ENCODE measurements at regions not wholly inside any gene's neighbourhood (a gene's known extent, or its start where the extent isn't known, plus 50 kb on each side); places are given as distances from the start of the nearest gene placed in this dataset.
"Not testable (repeated sequence)": the region's sequence is repeated elsewhere in the genome, so short reads cannot be mapped to it uniquely, and the experiment has no call there.

GRCh38 chr6:133757335-133757734 is 131.6 kb upstream of the TCF21 start:
- DNase-seq, result no peak

DNA sequence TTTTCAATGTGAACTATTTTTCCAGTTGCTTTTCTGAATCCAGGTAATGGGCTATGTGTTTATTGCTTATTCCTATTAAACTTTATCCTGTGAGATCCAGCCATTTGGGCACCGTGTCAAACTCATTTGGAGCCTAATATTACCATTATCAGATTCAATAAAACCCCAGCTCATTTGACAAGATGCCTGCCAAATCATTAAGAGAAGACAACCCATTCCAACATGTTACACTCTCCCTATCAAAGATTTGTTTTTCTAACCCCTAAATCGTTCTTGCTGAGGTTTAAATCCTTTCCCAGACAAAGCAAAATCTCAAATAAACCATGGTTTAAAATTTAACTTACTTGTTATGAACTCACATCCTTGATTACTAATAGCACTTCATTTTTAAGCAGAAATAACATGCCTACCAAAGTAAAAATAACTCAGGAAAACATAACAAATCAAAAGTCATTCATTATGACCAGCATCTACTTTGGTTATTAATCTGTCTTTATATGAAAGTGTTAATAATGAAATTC is 130.0 kb upstream of the TCF21 start:
- no peak for DNase-seq

DNA sequence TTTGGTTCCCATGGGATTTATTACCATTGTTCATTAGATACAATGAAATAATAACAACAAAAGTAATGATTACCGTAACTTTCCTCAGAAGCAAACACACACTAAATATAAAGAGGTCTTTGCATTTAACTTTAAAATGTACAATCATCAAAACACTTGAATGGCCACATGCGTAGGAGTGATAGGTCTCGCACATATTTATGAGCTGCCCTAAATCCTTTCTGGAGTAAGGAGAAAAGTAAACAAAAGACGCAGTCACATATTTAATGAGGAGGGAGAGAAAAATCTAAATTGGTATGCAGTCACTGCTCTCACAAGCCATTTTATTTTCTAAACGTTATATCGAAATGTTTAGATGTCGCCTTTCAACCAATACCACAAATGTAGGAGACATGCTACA is 129.4 kb upstream of the TCF21 start:
- DNase-seq, result no peak

DNA sequence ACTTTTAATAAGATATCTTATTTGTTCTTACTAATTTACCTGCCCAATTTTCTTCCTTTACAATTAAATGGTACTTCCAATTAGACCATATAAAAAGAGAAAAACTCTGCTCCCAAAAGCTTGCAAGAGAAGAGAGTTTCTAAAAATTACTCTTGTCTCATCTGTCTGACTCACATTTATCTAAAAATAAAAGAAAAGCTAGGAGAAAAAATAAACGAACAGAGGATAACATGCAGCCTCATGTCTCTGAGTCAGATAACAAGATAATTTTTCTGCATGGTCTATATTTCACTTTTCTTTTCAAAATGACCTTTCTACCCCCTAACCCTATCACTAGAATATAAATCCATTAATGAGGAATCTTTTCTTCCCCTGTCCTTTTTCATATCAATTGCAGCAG is 127.2 kb upstream of the TCF21 start:
- DNase-seq, result no peak

DNA sequence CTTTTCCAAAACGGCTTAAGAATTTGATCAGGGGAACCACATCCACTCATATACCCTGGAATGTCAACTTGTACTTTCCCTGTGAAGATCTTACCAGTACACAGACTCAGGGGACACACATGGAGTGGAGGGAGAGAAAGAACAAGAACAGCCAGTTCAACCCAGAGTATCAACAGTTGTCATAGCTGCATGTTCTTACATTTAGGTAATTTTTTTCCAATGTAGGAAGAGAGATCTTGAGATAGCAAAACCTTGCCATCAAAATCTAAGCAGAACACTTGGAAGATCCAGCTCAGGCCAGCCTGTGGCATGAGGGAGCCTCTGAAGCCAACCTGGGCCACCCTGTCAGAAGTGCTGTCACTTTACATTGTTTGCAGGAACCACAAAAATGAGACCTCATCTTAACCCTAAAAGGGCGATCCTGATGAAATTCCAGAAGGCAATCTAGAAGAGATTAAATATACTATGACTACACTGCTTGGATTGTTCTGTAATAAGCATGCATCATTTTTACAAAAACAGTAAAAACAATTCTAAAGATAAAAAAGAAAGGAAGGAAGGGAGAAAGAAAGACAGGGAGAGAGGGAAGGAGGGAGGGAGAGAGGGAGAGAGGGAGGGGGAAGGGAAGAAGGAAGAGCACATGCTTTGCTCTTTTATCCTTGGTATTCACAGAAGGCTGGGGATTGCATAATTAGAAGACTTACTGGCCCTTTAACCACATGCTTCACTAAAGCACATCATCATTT is 124.7 kb upstream of the TCF21 start:
- no peak for DNase-seq

- DNase-seq, result no peak
Measured at GRCh38 chr6:133764754-133765208, 124.1 kb upstream of the TCF21 start.

GRCh38 chr6:133767357-133767970 is 121.4 kb upstream of the TCF21 start:
- DNase-seq, result no peak

DNA sequence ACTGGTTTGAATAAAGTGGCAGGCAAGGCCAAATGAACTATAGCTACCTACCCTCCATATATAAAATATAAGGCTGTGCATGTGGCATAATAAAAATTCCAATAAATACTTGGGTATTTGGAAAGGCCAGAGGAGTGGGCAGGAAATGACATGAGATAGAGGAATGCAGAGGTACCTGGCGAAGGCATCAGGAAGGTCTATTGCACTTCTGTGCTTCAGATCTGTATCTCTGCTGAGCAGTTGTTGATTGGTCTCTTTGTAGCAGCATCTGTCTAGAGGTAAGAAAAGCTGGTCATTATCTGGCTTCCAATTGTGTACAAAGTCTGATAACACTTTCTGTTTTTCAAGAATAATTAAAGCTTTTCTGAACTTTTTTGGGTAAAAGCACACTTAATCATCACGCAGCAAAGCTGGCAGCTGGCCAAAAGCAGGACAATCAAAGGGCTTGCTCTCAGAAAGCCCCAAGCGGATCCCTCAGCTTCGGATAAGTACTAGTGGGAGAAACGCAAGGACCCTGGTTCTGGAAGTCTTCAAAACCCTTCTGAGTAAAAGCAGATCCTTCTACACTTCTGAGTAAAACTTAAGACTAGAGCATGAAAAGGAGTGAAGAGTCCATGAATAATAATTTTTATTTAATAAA is 120.1 kb upstream of the TCF21 start:
- no peak for DNase-seq

DNA sequence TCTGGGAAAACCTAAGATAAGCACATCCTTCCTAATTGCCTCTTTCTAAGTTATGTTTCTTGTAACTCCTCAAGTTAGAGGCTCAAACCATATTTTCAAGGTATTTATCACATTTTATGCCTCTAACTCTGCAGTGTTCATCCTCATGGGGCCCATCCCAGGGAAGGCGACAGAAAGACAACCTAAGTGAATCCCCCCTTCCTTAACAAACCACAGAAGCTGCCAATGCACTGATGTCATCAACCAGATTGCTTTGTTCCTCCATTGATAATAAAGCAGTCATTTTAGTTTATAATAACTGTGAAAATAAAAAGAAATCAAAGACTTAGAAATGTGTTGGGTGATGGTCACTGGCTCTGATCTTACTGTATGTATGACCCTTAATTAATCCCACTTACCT is 119.5 kb upstream of the TCF21 start:
- DNase-seq, result no peak

- no peak for DNase-seq
Measured at GRCh38 chr6:133772567-133772966, 116.3 kb upstream of the TCF21 start.

GRCh38 chr6:133773776-133774175 is 115.1 kb upstream of the TCF21 start:
- DNase-seq, result no peak

DNA sequence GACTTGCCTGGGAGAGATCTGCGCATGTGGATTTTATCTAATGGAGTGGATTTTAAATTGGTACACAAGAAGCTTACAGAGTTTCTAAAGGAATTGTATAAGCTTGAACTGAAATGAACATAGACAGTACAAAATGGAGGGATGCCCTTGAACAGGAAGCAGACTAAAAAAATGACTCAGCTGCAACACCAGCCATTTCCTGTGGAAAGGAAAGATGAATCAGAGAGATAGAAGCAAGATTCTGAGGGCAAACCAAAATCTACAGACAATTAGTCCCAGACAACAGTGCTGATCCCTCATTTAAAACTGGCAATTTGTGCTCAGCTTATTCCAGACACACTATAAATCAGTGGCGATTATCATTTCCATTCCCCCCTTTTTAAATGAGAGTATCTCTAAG is 114.6 kb upstream of the TCF21 start:
- no peak for DNase-seq

GRCh38 chr6:133778414-133779130 is 110.3 kb upstream of the TCF21 start:
- DNase-seq, result no peak

DNA sequence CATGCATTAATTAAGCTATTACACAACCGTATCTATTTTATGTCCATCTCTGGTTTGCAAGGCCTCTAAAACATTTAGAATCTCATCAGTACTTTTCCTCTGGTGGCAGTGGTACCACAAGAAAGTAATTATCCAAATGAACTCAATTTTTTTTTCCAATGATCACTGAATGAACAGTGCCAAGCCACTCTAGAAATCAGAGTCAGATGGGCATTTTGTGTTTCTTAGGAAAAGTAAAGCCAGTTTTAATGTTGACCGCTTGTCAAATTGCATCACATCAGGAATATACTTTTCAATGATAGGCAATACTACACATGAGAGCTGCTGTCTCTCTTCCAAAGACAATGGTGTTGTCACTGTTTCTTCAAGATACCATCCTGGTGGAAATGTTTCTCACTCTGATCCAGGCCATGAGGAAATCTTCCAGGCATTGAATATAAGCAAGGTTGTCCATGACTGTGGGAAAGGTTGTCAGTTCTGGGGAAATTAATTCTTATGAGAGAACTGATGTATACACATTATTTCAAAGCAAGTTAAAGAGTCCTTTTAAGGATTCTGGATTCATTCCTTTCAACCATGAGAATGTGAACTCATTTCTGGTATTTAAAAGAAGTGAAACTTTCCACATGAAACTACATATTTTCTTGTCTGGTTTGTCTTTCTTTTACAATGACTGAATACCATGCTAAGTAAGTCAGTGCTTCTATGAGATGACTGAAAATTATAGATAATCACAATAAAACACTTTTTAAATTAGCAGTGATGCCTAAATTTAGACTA is 108.8 kb upstream of the TCF21 start:
- DNase-seq, result no peak

DNA sequence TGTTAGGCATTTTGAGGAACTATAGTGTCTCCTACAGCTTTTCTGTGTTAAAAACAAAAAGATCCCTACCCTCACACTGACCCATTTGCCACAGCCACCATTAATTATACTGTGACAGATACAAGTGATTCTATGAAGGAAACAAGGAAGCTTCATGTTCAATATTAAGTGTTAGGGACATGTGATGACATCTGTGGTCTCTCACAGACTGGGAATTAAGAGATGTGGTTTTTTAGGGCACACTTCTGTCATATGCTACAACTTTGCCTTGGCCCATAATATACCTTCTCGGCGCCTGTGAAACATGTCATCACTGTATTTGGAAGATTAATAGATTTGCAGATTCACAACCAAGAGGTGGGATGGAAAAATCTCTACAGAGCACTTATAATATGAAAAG is 102.9 kb upstream of the TCF21 start:
- no peak for DNase-seq

DNA sequence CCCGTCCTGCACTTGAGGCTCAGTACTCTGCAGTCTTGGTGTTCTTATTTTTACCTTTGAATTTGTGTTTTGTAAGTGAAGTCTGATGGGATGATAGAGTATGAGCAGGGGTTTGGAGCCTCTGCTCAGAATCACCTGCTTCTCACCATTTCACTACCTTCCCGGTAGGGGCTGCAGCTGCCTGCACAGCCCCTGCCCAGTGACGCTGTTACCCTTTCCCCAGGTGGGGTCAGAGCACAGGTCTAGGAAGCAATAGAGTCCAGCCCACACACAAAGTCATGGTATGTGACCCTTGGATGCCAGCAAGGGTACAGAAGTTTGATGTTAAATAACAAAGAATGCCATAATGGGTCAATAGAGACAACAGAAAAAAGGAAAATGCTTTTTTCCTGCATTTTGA is 101.8 kb upstream of the TCF21 start:
- no peak for DNase-seq

DNA sequence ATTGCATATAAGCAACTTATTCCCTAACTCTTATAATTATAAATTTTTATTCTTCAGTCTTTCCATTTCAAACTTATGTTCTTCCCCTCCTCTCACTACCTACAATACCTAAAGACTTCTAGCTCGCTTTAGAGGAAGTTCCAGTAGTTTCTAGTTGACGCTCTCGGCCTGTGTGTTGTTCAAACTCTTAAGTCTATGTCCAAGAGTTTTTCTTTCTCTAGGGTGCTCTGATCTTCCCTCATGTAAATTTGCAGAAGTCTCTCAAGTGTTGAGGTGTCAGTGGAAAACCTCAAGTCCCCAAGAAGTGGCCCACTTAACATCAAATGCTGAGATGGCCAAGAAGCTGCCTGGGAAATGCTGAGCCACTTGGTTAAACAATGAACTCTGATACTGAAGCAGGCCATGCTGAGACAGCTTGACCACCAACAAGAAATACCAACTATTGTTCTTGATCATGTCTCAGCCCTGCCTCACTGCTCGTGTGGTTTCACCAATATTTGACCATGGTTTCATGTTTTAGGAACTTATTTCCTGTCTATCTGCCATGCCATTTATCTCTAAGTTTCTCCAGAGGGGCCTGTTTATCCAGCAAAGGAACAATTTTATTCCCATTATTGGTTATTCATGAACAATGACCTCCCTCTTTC is 100.9 kb upstream of the TCF21 start:
- DNase-seq, result no peak

- no peak for DNase-seq
Measured at GRCh38 chr6:133788556-133788955, 100.4 kb upstream of the TCF21 start.

GRCh38 chr6:133789449-133789848 is 99.5 kb upstream of the TCF21 start:
- not testable (repeated sequence) for DNase-seq

DNA sequence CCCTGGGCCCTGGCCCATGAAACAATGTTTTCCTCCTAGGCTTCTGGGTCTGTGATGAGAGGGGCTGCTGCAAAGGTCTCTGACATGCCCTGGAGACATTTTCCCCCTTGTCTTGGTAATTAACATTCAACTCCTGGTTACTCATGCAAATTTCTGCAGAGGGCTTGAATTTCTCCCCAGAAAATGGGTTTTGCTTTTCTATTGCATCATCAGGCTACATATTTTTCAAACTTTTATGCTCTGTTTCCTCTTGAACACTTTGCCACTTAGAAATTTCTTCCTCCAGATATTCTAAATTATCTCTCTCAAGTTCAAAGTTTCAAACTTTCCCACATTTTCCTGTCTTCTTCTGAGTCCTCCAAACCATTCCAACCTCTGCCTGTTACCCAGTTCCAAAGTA is 98.2 kb upstream of the TCF21 start:
- not testable (repeated sequence) for DNase-seq

- DNase-seq, result not testable (repeated sequence)
Measured at GRCh38 chr6:133795051-133795450, 93.9 kb upstream of the TCF21 start.

- no peak for DNase-seq
Measured at GRCh38 chr6:133796235-133796634, 92.7 kb upstream of the TCF21 start.

Data from hippocampal formation (tissue), 2 donors.